DOHH2 (cell line): ENCODE measurements at regions not wholly inside any gene's neighbourhood (a gene's known extent, or its start where the extent isn't known, plus 50 kb on each side); places are given as distances from the start of the nearest gene placed in this dataset.

Source experiments
- H3F3A ChIP-seq: fragments of 200-600 bp; sonication (generic), shearing (Covaris generic); 2 replicates; pipeline ENCODE4 v1.6.0; 2016; ENCODE audit warnings: antibody characterized with exemption, mild to moderate bottlenecking; ENCODE audit not compliant: control insufficient read depth, insufficient read depth
- H3K27ac ChIP-seq: fragments of 200-600 bp; sonication (generic); 2 replicates; pipeline ENCODE4 v1.5.1; 2014; ENCODE audit warnings: low read depth, mild to moderate bottlenecking, low read length, moderate library complexity
- H3K27me3 ChIP-seq: fragments of 200-600 bp; sonication (generic); 2 replicates; pipeline ENCODE4 v1.6.1; 2014; ENCODE audit warnings: mild to moderate bottlenecking, low read length, mixed read lengths; ENCODE audit not compliant: control insufficient read depth
- H3K36me3 ChIP-seq: fragments of 200-600 bp; sonication (generic); 2 replicates; pipeline ENCODE4 v1.6.1; 2014; ENCODE audit warnings: mild to moderate bottlenecking, low read length, moderate library complexity, mixed read lengths; ENCODE audit not compliant: control insufficient read depth
- H3K4me1 ChIP-seq: fragments of 200-600 bp; sonication (generic); 2 replicates; pipeline ENCODE4 v1.6.1; 2014; ENCODE audit warnings: mild to moderate bottlenecking, low read length, mixed read lengths; ENCODE audit not compliant: control insufficient read depth
- H3K4me2 ChIP-seq: fragments of 200-600 bp; sonication (generic); 2 replicates; pipeline ENCODE4 v1.6.0; 2014; ENCODE audit warnings: mild to moderate bottlenecking, low read length, moderate library complexity
- H3K4me3 ChIP-seq: fragments of 200-600 bp; sonication (generic); 2 replicates; pipeline ENCODE4 v1.5.1; 2014; ENCODE audit warnings: mild to moderate bottlenecking, low read length, mixed read lengths
- H3K79me2 ChIP-seq: fragments of 200-600 bp; sonication (generic); 2 replicates; pipeline ENCODE4 v1.6.1; 2014; ENCODE audit warnings: mild to moderate bottlenecking, low read length, mixed read lengths; ENCODE audit not compliant: control insufficient read depth
- H3K9me2 ChIP-seq: fragments of 200-600 bp; sonication (generic); replicated peaks from 2 replicates; pipeline ENCODE4 v1.6.1; 2014; ENCODE audit warnings: mild to moderate bottlenecking, low read length, mixed read lengths; ENCODE audit not compliant: control insufficient read depth
- H3K9me3 ChIP-seq: fragments of 200-600 bp; sonication (generic); 2 replicates; pipeline ENCODE4 v1.6.1; 2014; ENCODE audit warnings: antibody characterized with exemption, low read length, mixed read lengths; ENCODE audit not compliant: control insufficient read depth, insufficient read depth
- H4K20me1 ChIP-seq: fragments of 200-600 bp; sonication (generic); 2 replicates; pipeline ENCODE4 v1.6.0; 2014; ENCODE audit warnings: low read depth, mild to moderate bottlenecking, antibody characterized with exemption, low read length, moderate library complexity; ENCODE audit not compliant: control insufficient read depth, insufficient read depth
- CTCF ChIP-seq: fragments of 200-600 bp; sonication (generic); IDR thresholded peaks from one replicate; pipeline ENCODE4 v1.5.1; 2014; ENCODE audit warnings: antibody characterized with exemption, mild to moderate bottlenecking, low read depth, low read length; ENCODE audit not compliant: poor library complexity, severe bottlenecking
- EZH2phosphoT487 ChIP-seq: fragments of 200-600 bp; sonication (generic); IDR thresholded peaks from 2 replicates; pipeline ENCODE4 v1.6.1; 2017; ENCODE audit warnings: borderline replicate concordance, mild to moderate bottlenecking, antibody characterized with exemption, low read length, moderate library complexity, mixed read lengths

DNA sequence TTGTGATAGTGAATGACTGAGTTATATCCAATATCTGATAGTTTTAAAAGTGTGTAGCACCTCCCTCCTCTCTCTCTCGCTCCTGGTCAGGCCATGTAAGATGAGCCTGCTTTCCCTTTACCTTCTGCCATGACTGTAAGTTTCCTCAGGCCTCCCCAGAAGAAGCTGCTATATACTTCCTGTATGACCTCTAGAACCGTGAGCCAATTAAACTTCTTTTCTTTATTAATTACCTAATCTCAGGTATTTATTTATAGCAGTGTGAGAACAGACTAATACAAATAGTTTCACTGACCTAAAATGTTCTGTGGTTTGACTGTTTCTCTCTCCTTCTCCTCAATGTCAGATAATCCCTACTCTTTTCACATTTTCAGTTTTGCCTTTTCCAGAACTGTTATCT, 321.3 kb upstream of the MBL2 start:
- H3K9me3 ChIP-seq = no peaks in the 10 kb centered on the region
- H3K27me3 ChIP-seq = no peaks in the 10 kb centered on the region
- no peaks in the 10 kb centered on the region for H3F3A ChIP-seq
- no peak overlapping the region for H3K4me2 ChIP-seq
- H3K4me3 ChIP-seq = no peak overlapping the region
- H3K36me3 ChIP-seq = no peaks in the 10 kb centered on the region
- no peaks in the 10 kb centered on the region; the same call in 1 of the 2 replicates for H3K9me2 ChIP-seq
- TF ChIP-seq EZH2phosphoT487 (no peak), CTCF (no peak)
- H3K4me1 ChIP-seq = no peaks in the 10 kb centered on the region
- no peak overlapping the region for H3K27ac ChIP-seq
- no peaks in the 10 kb centered on the region for H3K79me2 ChIP-seq
- H4K20me1 ChIP-seq = no peaks in the 10 kb centered on the region

DNA sequence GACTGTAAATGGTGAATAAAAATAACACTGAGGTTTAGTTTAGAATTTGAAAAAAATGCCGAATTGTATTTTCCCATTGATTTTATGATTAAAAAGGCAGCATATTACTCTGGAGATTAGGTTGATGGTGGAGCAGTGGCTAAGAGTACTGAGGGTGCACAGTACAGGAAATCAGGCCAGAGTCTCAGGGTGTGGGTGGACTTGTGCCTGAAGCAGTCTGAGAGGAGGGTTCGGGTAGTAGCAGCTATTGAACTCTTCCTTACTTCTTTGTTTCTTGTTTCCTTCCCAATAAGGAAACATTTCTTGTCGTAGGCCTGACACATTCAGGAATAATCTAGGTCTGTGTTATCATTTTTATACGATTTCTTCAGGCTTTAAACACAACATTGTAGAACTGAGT, 319.0 kb upstream of the MBL2 start:
- Histone ChIP-seq H3K36me3 (no peaks in the 10 kb centered on the region), H3K9me2 (no peaks in the 10 kb centered on the region; the same call in 1 of the 2 replicates), H3K4me1 (no peaks in the 10 kb centered on the region)

GRCh38 chr10:53088961-53089360, 316.4 kb upstream of the MBL2 start:
- no peaks in the 10 kb centered on the region for H3F3A ChIP-seq
- no peaks in the 10 kb centered on the region for H3K9me2 ChIP-seq
- H3K27ac ChIP-seq = no peak overlapping the region
- TF ChIP-seq EZH2phosphoT487 (no peak), CTCF (no peak)
- H3K36me3 ChIP-seq = no peaks in the 10 kb centered on the region
- H3K9me3 ChIP-seq = no peaks in the 10 kb centered on the region
- H3K4me3 ChIP-seq = no peak overlapping the region
- H3K27me3 ChIP-seq = no peaks in the 10 kb centered on the region
- H3K4me1 ChIP-seq = no peaks in the 10 kb centered on the region
- H4K20me1 ChIP-seq = no peaks in the 10 kb centered on the region
- H3K79me2 ChIP-seq = no peaks in the 10 kb centered on the region
- H3K4me2 ChIP-seq = no peak overlapping the region

More for the DNA sequence above, 319.0 kb upstream of the MBL2 start:
- H3K9me3 ChIP-seq = no peaks in the 10 kb centered on the region
- no peaks in the 10 kb centered on the region for H3F3A ChIP-seq
- H3K4me3 ChIP-seq = no peak overlapping the region
- no peaks in the 10 kb centered on the region for H3K79me2 ChIP-seq
- H3K27me3 ChIP-seq = no peaks in the 10 kb centered on the region
- H3K4me2 ChIP-seq = no peak overlapping the region
- TF ChIP-seq EZH2phosphoT487 = no peak
- TF ChIP-seq CTCF = no peak
- H3K27ac ChIP-seq = no peak overlapping the region
- no peaks in the 10 kb centered on the region for H4K20me1 ChIP-seq

- TF ChIP-seq EZH2phosphoT487 (no peak), CTCF (no peak)
- no peaks in the 10 kb centered on the region for H3K9me3 ChIP-seq
- H3K36me3 ChIP-seq = no peaks in the 10 kb centered on the region
- no peaks in the 10 kb centered on the region for H3F3A ChIP-seq
- H3K27ac ChIP-seq = no peak overlapping the region
- H3K4me3 ChIP-seq = no peak overlapping the region
- H3K4me2 ChIP-seq = no peak overlapping the region
- H4K20me1 ChIP-seq = no peaks in the 10 kb centered on the region
- no peaks in the 10 kb centered on the region for H3K79me2 ChIP-seq
- H3K27me3 ChIP-seq = no peaks in the 10 kb centered on the region
- no peaks in the 10 kb centered on the region for H3K4me1 ChIP-seq
- H3K9me2 ChIP-seq = no peaks in the 10 kb centered on the region
Measured at GRCh38 chr10:53079283-53079682, 306.7 kb upstream of the MBL2 start.
